Ovary (tissue), 3 donors: ENCODE measurements at regions not wholly inside any gene's neighbourhood (a gene's known extent, or its start where the extent isn't known, plus 50 kb on each side); places are given as distances from the start of the nearest gene placed in this dataset.

Experiments used
- EP300 ChIP-seq: sonication (generic); formaldehyde crosslinking; IDR thresholded peaks from one replicate; pipeline ENCODE4 v1.6.1; 2017; ENCODE audit warnings: antibody characterized with exemption
- POLR2A ChIP-seq: fragments of 450-650 bp; IDR thresholded peaks from one replicate; pipeline ENCODE4 v1.6.1; 2017; ENCODE audit warnings: antibody characterized with exemption, mild to moderate bottlenecking, moderate library complexity
- TF ChIP-seq, protein P1 (sequence below), 3 donors: fragments of 450-650 bp in 2 of 3; fragments of 200-600 bp in 1 of 3; IDR thresholded peaks; one replicate each; pipeline versions ENCODE4 v1.5.1 to v1.8.0; 2016 to 2022; ENCODE audit warnings: antibody characterized with exemption in 3 of 3, mild to moderate bottlenecking in 1 of 3
- donor health status: DM: no; HTN: no; CAD: no.

DNA sequence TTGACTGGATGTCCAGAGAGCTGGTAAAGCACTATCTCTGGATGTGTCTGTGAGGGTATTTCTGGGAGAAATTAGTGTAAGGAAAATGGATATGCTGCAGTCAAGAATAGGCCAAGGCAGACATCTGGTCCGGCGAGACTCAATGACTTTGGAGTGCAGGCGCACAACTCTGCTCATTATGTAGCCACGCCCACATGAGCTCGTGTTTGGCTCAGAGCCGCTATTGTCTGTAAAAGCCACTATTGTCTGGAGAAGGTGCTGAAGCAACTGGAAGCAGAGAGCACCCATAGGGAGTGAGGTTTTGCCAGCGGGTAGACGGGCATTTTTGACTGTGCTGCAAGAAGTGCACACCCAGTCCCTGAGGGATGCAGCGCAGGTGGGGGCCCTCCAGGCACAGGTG, 305.0 kb upstream of the POU3F2 start:
- TF ChIP-seq, protein P1, sequence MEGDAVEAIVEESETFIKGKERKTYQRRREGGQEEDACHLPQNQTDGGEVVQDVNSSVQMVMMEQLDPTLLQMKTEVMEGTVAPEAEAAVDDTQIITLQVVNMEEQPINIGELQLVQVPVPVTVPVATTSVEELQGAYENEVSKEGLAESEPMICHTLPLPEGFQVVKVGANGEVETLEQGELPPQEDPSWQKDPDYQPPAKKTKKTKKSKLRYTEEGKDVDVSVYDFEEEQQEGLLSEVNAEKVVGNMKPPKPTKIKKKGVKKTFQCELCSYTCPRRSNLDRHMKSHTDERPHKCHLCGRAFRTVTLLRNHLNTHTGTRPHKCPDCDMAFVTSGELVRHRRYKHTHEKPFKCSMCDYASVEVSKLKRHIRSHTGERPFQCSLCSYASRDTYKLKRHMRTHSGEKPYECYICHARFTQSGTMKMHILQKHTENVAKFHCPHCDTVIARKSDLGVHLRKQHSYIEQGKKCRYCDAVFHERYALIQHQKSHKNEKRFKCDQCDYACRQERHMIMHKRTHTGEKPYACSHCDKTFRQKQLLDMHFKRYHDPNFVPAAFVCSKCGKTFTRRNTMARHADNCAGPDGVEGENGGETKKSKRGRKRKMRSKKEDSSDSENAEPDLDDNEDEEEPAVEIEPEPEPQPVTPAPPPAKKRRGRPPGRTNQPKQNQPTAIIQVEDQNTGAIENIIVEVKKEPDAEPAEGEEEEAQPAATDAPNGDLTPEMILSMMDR (IDR thresholded peaks at IDR 0.05) = no peak
- TF ChIP-seq EP300 (no peak), POLR2A (no peak)
